PC-9 (cell line): ENCODE measurements at regions not wholly inside any gene's neighbourhood (a gene's known extent, or its start where the extent isn't known, plus 50 kb on each side); places are given as distances from the start of the nearest gene placed in this dataset.

Source experiments
- CTCF ChIP-seq: fragments of 200-600 bp; sonication (generic); conservative IDR thresholded peaks from 2 replicates; pipeline ENCODE4 v1.6.1; 2017; ENCODE audit warnings: mixed run types, antibody characterized with exemption, mild to moderate bottlenecking, moderate library complexity
- EZH2 ChIP-seq: fragments of 200-600 bp; sonication (generic); IDR thresholded peaks from 2 replicates; pipeline ENCODE4 v1.8.0; 2017; ENCODE audit warnings: antibody characterized with exemption, low read depth

- TF ChIP-seq EZH2 (no peak), CTCF (no peak)
Measured at GRCh38 chr3:106032479-106032878, 163.7 kb upstream of the CBLB start.
